A673 (cell line): ENCODE measurements at regions not wholly inside any gene's neighbourhood (a gene's known extent, or its start where the extent isn't known, plus 50 kb on each side); places are given as distances from the start of the nearest gene placed in this dataset.

Experiments used
- BruUV-seq: library from RNA; stranded (reverse); fragments of 400-500 nt; replicated peaks from 2 replicates; lab custom pipeline; 2021; lab: Mats Ljungman, UMichigan
- CTCF ChIA-PET: fragments of 300-600 bp; sonication (Branson Sonifier 250); formaldehyde crosslinking; loops from one replicate; lab custom pipeline; 2022; ENCODE audit warnings: antibody characterized with exemption; lab: Charles Lee
- POLR2A ChIA-PET: fragments of 300-600 bp; sonication (Branson Sonifier 250); formaldehyde crosslinking; loops from one replicate; lab custom pipeline; 2022; ENCODE audit warnings: antibody characterized with exemption; ENCODE audit not compliant: low non-redundant PET; lab: Charles Lee
- DNase-seq: peaks from one replicate; pipeline ENCODE4 v3.0.0-alpha.2; 2015; ENCODE audit warnings: low spot score
- H3K27ac ChIP-seq: fragments of 200-600 bp; sonication (generic); 2 replicates; pipeline ENCODE4 v1.5.1; 2016; ENCODE audit warnings: mixed run types, low read depth, mild to moderate bottlenecking, mixed read lengths, antibody characterized with exemption, low read length; ENCODE audit not compliant: poor library complexity, severe bottlenecking
- H3K27me3 ChIP-seq: fragments of 200-600 bp; sonication (generic); replicated peaks from 2 replicates; pipeline ENCODE4 v1.6.1; 2017; ENCODE audit warnings: mixed run types, low read depth, mild to moderate bottlenecking, mixed read lengths, antibody characterized with exemption, low read length; ENCODE audit not compliant: insufficient read depth, poor library complexity
- H3K36me3 ChIP-seq: fragments of 200-600 bp; sonication (generic); 2 replicates; pipeline ENCODE4 v1.6.1; 2016; ENCODE audit warnings: mixed run types, mild to moderate bottlenecking, mixed read lengths, antibody characterized with exemption, low read length; ENCODE audit not compliant: insufficient read depth, poor library complexity, severe bottlenecking
- H3K4me1 ChIP-seq: fragments of 200-600 bp; sonication (generic); 2 replicates; pipeline ENCODE4 v1.6.1; 2017; ENCODE audit warnings: mixed run types, mild to moderate bottlenecking, mixed read lengths, antibody characterized with exemption, low read length; ENCODE audit not compliant: insufficient read depth, poor library complexity, severe bottlenecking
- H3K4me3 ChIP-seq: fragments of 200-600 bp; sonication (generic); 2 replicates; pipeline ENCODE4 v1.5.1; 2016; ENCODE audit warnings: low read depth, mixed run types, mild to moderate bottlenecking, mixed read lengths, low read length; ENCODE audit not compliant: poor library complexity, severe bottlenecking
- H3K9me3 ChIP-seq: fragments of 200-600 bp; sonication (generic); 2 replicates; pipeline ENCODE4 v1.6.1; 2016; ENCODE audit warnings: mixed run types, low read depth, mild to moderate bottlenecking, mixed read lengths, antibody characterized with exemption, low read length; ENCODE audit not compliant: poor library complexity, severe bottlenecking
- EZH2 ChIP-seq: fragments of 200-600 bp; sonication (generic); IDR thresholded peaks from 2 replicates; pipeline ENCODE4 v1.6.1; 2017; ENCODE audit warnings: borderline replicate concordance, low read depth, mild to moderate bottlenecking, mixed read lengths, antibody characterized with exemption, low read length; ENCODE audit not compliant: poor library complexity, severe bottlenecking
- intact Hi-C: fragments of 100-400 bp; cut with micrococcal nuclease; formaldehyde crosslinking; loops from one replicate; pipeline ENCODE4 v1.10.0; 2022; ENCODE audit not compliant: unreplicated experiment
- TF ChIP-seq, protein P1 (sequence below): fragments of 300-800, 200-600 bp; sonication (generic); conservative IDR thresholded peaks from 2 replicates; pipeline ENCODE4 v1.5.1; 2017; ENCODE audit warnings: low read depth, mild to moderate bottlenecking, antibody characterized with exemption, low read length, moderate library complexity, mixed read lengths

DNA sequence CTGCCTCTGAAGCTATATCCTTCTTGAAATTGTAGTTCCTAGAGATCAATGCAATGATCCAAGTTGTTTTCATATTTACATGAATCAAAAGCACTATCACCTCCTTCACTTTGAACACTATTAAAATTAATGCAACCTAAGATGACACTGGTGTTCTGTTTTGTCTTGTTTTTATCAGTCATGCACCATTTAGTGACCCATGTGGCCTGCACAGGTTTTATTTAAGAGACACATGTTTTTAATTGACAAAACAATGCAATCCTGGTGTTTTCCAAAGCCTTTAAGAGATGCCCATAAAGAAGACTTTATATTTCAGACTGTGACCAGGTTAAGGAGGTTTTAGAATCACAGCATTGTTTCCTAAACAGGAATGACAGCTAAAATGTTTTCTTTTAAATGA, 177.5 kb downstream of the FAM181B start:
- H3K27ac ChIP-seq = no peak overlapping the region
- ChIA-PET CTCF (interaction anchor here (1.5 kb wide), 1 partner anchor 139 kb away, joined by 3 read pairs; no protein-coding TSS in a partner anchor), POLR2A (no interaction called here)
- H3K27me3 ChIP-seq = no peaks in the 10 kb centered on the region
- intact Hi-C loops = no loop called here
- TF ChIP-seq EZH2 = no peak
- TF ChIP-seq, protein P1, sequence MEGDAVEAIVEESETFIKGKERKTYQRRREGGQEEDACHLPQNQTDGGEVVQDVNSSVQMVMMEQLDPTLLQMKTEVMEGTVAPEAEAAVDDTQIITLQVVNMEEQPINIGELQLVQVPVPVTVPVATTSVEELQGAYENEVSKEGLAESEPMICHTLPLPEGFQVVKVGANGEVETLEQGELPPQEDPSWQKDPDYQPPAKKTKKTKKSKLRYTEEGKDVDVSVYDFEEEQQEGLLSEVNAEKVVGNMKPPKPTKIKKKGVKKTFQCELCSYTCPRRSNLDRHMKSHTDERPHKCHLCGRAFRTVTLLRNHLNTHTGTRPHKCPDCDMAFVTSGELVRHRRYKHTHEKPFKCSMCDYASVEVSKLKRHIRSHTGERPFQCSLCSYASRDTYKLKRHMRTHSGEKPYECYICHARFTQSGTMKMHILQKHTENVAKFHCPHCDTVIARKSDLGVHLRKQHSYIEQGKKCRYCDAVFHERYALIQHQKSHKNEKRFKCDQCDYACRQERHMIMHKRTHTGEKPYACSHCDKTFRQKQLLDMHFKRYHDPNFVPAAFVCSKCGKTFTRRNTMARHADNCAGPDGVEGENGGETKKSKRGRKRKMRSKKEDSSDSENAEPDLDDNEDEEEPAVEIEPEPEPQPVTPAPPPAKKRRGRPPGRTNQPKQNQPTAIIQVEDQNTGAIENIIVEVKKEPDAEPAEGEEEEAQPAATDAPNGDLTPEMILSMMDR = no peak
- no TSS peak for BruUV-seq
- H3K9me3 ChIP-seq = no peaks in the 10 kb centered on the region
- H3K4me1 ChIP-seq = no peaks in the 10 kb centered on the region
- no peak for DNase-seq
- H3K36me3 ChIP-seq = no peaks in the 10 kb centered on the region
- no peak overlapping the region for H3K4me3 ChIP-seq

DNA sequence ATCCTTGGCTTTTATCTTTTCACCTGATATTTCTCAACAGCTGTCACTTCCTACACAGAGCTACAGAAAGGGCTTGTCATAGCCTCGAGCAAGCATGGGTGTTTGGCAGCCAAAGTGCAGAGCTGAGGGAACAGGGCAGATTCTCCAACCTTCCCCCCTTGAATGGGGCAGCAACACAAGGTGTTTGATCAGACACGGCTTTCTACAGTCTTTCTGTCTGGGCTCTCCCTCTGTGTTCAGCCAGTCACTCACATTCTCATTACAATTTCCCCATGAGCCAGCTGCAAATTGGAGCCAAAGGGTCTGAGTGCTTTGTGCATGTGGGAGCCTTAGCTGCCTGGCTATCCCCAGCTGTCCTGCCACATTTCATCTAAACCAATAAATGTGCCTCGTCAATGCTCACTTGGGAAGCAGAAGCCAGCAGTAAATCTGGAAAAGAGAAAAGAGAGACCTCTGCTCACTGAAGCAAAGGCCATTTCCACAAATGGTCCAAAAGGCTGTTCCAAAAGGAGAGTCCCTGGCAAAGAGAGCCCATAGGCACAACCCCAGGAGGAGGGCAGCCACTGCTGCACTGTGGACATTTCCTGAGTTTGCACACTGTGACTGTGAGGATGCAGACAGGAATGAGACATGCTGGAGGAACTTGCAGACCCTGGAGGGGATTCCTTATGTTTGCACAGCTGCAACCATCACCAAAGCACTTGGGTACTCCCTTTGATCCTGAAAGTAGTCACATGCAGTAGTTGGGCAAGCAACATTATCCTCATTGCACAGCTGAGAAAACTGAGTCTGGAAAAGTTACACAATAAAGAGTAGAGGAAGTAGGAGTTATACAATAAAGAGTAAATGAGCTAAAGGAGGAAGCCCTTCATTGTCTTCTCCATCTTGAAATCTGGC, 186.8 kb downstream of the FAM181B start:
- CTCF ChIA-PET = no interaction called here
- no peaks in the 10 kb centered on the region for H3K4me1 ChIP-seq
- DNase-seq = no peak
- no peaks in the 10 kb centered on the region for H3K27me3 ChIP-seq
- no peaks in the 10 kb centered on the region for H3K36me3 ChIP-seq
- POLR2A ChIA-PET = no interaction called here
- intact Hi-C loops = no loop called here
- TF ChIP-seq, protein P1 = no peak
- TF ChIP-seq EZH2 = no peak
- H3K9me3 ChIP-seq = no peaks in the 10 kb centered on the region
- H3K27ac ChIP-seq = no peak overlapping the region
- no peak overlapping the region for H3K4me3 ChIP-seq
- BruUV-seq = no TSS peak

DNA sequence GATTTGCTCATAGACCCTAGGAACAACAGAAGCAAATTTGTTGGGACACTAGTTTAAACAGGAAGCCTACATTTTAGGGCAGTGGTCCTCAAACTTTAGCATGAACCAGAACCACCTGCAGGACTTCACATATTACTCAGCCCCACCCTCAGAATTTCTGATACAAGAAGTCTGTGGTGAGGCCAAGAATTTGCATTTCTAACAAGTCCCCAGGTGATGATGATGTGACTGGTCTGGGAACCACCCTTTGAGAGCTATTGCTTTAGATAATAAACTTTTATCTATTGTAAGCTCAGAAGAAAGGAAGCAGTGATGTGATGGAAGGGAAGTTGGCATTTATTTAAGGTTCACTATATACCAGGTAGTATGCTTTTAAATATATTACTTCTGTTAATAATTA, 194.0 kb downstream of the FAM181B start:
- intact Hi-C loops = no loop called here
- Histone ChIP-seq H3K27ac (no peak overlapping the region), H3K4me3 (no peak overlapping the region), H3K27me3 (no peaks in the 10 kb centered on the region), H3K9me3 (no peaks in the 10 kb centered on the region), H3K36me3 (no peaks in the 10 kb centered on the region), H3K4me1 (no peaks in the 10 kb centered on the region)
- no peak for DNase-seq
- ChIA-PET POLR2A (no interaction called here), CTCF (no interaction called here)
- no peak for TF ChIP-seq EZH2
- TF ChIP-seq, protein P1 = no peak
- BruUV-seq = no TSS peak
